ENCODE measurements at regions not wholly inside any gene's neighbourhood (a gene's known extent, or its start where the extent isn't known, plus 50 kb on each side); places are given as distances from the start of the nearest gene placed in this dataset.

GRCh38 chr14:30177781-30178180, 250.1 kb upstream of the PRKD1 start:
- H3K4me1 ChIP-seq (ENCODE audit: low read length) = no peaks in the 10 kb centered on the region
- no peak overlapping the region for H3K4me2 ChIP-seq (ENCODE audit: low read length)
- no peaks in the 10 kb centered on the region for H3K27me3 ChIP-seq (ENCODE audit: low read depth, low read length)
- H2AFZ ChIP-seq (ENCODE audit: low read depth, low read length) = no peak overlapping the region
- no peaks in the 10 kb centered on the region for H3K79me2 ChIP-seq (ENCODE audit: low read length)
- no peaks in the 10 kb centered on the region for H4K20me1 ChIP-seq (ENCODE audit: insufficient read depth, low read length)
- H3K36me3 ChIP-seq (replicated peaks; ENCODE audit: low read depth, low read length) = no peaks in the 10 kb centered on the region
- no peak overlapping the region for H3K9ac ChIP-seq (ENCODE audit: low read length)
- H3K27ac ChIP-seq (ENCODE audit: low read length) = no peak overlapping the region
- no peak for TF ChIP-seq EZH2phosphoT487 (IDR thresholded peaks at IDR 0.05; ENCODE audit: low read depth)
- no peak for TF ChIP-seq CTCF (IDR thresholded peaks at IDR 0.05; ENCODE audit: low read depth, low read length)
- no peaks in the 10 kb centered on the region for H3K9me3 ChIP-seq (ENCODE audit: insufficient read depth, low read length)
- no peak overlapping the region for H3K4me3 ChIP-seq (ENCODE audit: low read length)

- Histone ChIP-seq H3K9ac (ENCODE audit: low read length) (no peak overlapping the region), H3K27ac (ENCODE audit: low read length) (no peak overlapping the region), H4K20me1 (ENCODE audit: insufficient read depth, low read length) (no peaks in the 10 kb centered on the region), H3K4me2 (ENCODE audit: low read length) (no peak overlapping the region), H3K4me1 (ENCODE audit: low read length) (no peaks in the 10 kb centered on the region), H3K36me3 (replicated peaks; ENCODE audit: low read depth, low read length) (no peaks in the 10 kb centered on the region), H3K79me2 (ENCODE audit: low read length) (no peaks in the 10 kb centered on the region), H3K9me3 (ENCODE audit: insufficient read depth, low read length) (no peaks in the 10 kb centered on the region), H3K27me3 (ENCODE audit: low read depth, low read length) (no peaks in the 10 kb centered on the region), H2AFZ (ENCODE audit: low read depth, low read length) (no peak overlapping the region), H3K4me3 (ENCODE audit: low read length) (no peak overlapping the region)
- TF ChIP-seq EZH2phosphoT487 (IDR thresholded peaks at IDR 0.05; ENCODE audit: low read depth) (no peak), CTCF (IDR thresholded peaks at IDR 0.05; ENCODE audit: low read depth, low read length) (no peak)
Measured at GRCh38 chr14:30179381-30180130, 251.9 kb upstream of the PRKD1 start.

- Histone ChIP-seq H3K4me1 (ENCODE audit: low read length) (no peaks in the 10 kb centered on the region), H4K20me1 (ENCODE audit: insufficient read depth, low read length) (no peaks in the 10 kb centered on the region), H3K27ac (ENCODE audit: low read length) (no peak overlapping the region), H2AFZ (ENCODE audit: low read depth, low read length) (no peak overlapping the region), H3K79me2 (ENCODE audit: low read length) (no peaks in the 10 kb centered on the region), H3K9ac (ENCODE audit: low read length) (no peak overlapping the region), H3K27me3 (ENCODE audit: low read depth, low read length) (no peaks in the 10 kb centered on the region), H3K9me3 (ENCODE audit: insufficient read depth, low read length) (no peaks in the 10 kb centered on the region), H3K36me3 (replicated peaks; ENCODE audit: low read depth, low read length) (no peaks in the 10 kb centered on the region), H3K4me2 (ENCODE audit: low read length) (no peak overlapping the region), H3K4me3 (ENCODE audit: low read length) (no peak overlapping the region)
- no peak for TF ChIP-seq CTCF (IDR thresholded peaks at IDR 0.05; ENCODE audit: low read depth, low read length)
- TF ChIP-seq EZH2phosphoT487 (IDR thresholded peaks at IDR 0.05; ENCODE audit: low read depth) = no peak
Measured at GRCh38 chr14:30180219-30180618, 252.6 kb upstream of the PRKD1 start.

GRCh38 chr14:30185832-30186231, 258.2 kb upstream of the PRKD1 start:
- Histone ChIP-seq H3K9ac (ENCODE audit: low read length) (no peak overlapping the region), H3K27ac (ENCODE audit: low read length) (no peak overlapping the region), H3K27me3 (ENCODE audit: low read depth, low read length) (no peaks in the 10 kb centered on the region), H2AFZ (ENCODE audit: low read depth, low read length) (no peak overlapping the region), H4K20me1 (ENCODE audit: insufficient read depth, low read length) (no peaks in the 10 kb centered on the region), H3K4me2 (ENCODE audit: low read length) (no peak overlapping the region), H3K4me1 (ENCODE audit: low read length) (no peaks in the 10 kb centered on the region), H3K79me2 (ENCODE audit: low read length) (no peaks in the 10 kb centered on the region), H3K4me3 (ENCODE audit: low read length) (no peak overlapping the region), H3K36me3 (replicated peaks; ENCODE audit: low read depth, low read length) (no peaks in the 10 kb centered on the region), H3K9me3 (ENCODE audit: insufficient read depth, low read length) (no peaks in the 10 kb centered on the region)
- TF ChIP-seq EZH2phosphoT487 (IDR thresholded peaks at IDR 0.05; ENCODE audit: low read depth) (no peak), CTCF (IDR thresholded peaks at IDR 0.05; ENCODE audit: low read depth, low read length) (no peak)

Data from OCI-LY3 (cell line).